GM23338 (cell line): ENCODE measurements at regions not wholly inside any gene's neighbourhood (a gene's known extent, or its start where the extent isn't known, plus 50 kb on each side); places are given as distances from the start of the nearest gene placed in this dataset.

Experiments
- CREB1 ChIP-seq: fragments of 250-450 bp; sonication (Bioruptor Pico); IDR thresholded peaks from 2 replicates; pipeline ENCODE4 v1.5.0; 2020; ENCODE audit warnings: low read depth, mild to moderate bottlenecking, moderate library complexity
- CTCF ChIP-seq, 2 experiments: fragments of 200-600 bp in 1 of 2; sonication (generic) in 1 of 2; conservative IDR thresholded peaks; 2 replicates each; pipeline versions ENCODE4 v1.5.1 to v1.6.1; 2016 to 2017; ENCODE audit warnings: antibody characterized with exemption in 2 of 2, low read depth in 2 of 2, mild to moderate bottlenecking in 2 of 2, moderate library complexity in 1 of 2
- EZH2 ChIP-seq: fragments of 200-600 bp; sonication (generic); IDR thresholded peaks from one replicate; pipeline ENCODE4 v1.8.0; 2017; ENCODE audit warnings: antibody characterized with exemption, mild to moderate bottlenecking, low read depth; ENCODE audit not compliant: unreplicated experiment
- EZH2phosphoT487 ChIP-seq: fragments of 200-600 bp; sonication (generic); IDR thresholded peaks from one replicate; pipeline ENCODE4 v1.8.1; 2018; ENCODE audit warnings: antibody characterized with exemption; ENCODE audit not compliant: unreplicated experiment
- JUNB ChIP-seq: IDR thresholded peaks from one replicate; pipeline ENCODE4 v1.6.1; 2016; ENCODE audit warnings: antibody characterized with exemption; ENCODE audit not compliant: unreplicated experiment
- POLR2AphosphoS5 ChIP-seq: IDR thresholded peaks from 2 replicates; pipeline ENCODE4 v1.6.1; 2016; ENCODE audit warnings: antibody characterized with exemption, low read depth
- ZNF114 ChIP-seq: fragments of 250-450 bp; sonication (Bioruptor Pico); IDR thresholded peaks from 2 replicates; pipeline ENCODE4 v1.5.0; 2020; ENCODE audit warnings: mild to moderate bottlenecking, moderate library complexity
- TF ChIP-seq, protein P1 (sequence below): IDR thresholded peaks from 2 replicates; pipeline ENCODE4 v1.6.1; 2016; ENCODE audit warnings: antibody characterized with exemption
- TF ChIP-seq, protein P2 (sequence below): IDR thresholded peaks from one replicate; pipeline ENCODE4 v1.6.1; 2018; ENCODE audit warnings: antibody characterized with exemption; ENCODE audit not compliant: unreplicated experiment

- TF ChIP-seq CTCF (conservative IDR thresholded peaks at IDR 0.05; ENCODE audit: low read depth in 2 of 2) (no peak; a peak in 1 of 4 replicates), EZH2phosphoT487 (no peak), POLR2AphosphoS5 (no peak), EZH2 (no peak), ZNF114 (CRISPR knock-in tag) (no peak), JUNB (no peak), CREB1 (CRISPR knock-in tag) (no peak)
- TF ChIP-seq, protein P1, sequence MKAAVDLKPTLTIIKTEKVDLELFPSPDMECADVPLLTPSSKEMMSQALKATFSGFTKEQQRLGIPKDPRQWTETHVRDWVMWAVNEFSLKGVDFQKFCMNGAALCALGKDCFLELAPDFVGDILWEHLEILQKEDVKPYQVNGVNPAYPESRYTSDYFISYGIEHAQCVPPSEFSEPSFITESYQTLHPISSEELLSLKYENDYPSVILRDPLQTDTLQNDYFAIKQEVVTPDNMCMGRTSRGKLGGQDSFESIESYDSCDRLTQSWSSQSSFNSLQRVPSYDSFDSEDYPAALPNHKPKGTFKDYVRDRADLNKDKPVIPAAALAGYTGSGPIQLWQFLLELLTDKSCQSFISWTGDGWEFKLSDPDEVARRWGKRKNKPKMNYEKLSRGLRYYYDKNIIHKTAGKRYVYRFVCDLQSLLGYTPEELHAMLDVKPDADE = no peak
- TF ChIP-seq, protein P2, sequence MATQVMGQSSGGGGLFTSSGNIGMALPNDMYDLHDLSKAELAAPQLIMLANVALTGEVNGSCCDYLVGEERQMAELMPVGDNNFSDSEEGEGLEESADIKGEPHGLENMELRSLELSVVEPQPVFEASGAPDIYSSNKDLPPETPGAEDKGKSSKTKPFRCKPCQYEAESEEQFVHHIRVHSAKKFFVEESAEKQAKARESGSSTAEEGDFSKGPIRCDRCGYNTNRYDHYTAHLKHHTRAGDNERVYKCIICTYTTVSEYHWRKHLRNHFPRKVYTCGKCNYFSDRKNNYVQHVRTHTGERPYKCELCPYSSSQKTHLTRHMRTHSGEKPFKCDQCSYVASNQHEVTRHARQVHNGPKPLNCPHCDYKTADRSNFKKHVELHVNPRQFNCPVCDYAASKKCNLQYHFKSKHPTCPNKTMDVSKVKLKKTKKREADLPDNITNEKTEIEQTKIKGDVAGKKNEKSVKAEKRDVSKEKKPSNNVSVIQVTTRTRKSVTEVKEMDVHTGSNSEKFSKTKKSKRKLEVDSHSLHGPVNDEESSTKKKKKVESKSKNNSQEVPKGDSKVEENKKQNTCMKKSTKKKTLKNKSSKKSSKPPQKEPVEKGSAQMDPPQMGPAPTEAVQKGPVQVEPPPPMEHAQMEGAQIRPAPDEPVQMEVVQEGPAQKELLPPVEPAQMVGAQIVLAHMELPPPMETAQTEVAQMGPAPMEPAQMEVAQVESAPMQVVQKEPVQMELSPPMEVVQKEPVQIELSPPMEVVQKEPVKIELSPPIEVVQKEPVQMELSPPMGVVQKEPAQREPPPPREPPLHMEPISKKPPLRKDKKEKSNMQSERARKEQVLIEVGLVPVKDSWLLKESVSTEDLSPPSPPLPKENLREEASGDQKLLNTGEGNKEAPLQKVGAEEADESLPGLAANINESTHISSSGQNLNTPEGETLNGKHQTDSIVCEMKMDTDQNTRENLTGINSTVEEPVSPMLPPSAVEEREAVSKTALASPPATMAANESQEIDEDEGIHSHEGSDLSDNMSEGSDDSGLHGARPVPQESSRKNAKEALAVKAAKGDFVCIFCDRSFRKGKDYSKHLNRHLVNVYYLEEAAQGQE = no peak
Measured at GRCh38 chr12:19654650-19655376, 215.5 kb downstream of the AEBP2 start.
